UCSD-AML1 (cell line): ENCODE measurements at regions not wholly inside any gene's neighbourhood (a gene's known extent, or its start where the extent isn't known, plus 50 kb on each side); places are given as distances from the start of the nearest gene placed in this dataset.
"Not testable (repeated sequence)": the region's sequence is repeated elsewhere in the genome, so short reads cannot be mapped to it uniquely, and the experiment has no call there.

Source experiments
- DNase-seq: peaks from one replicate; lab custom pipeline; 2025; ENCODE audit not compliant: unreplicated experiment; lab: John Stamatoyannopoulos, UW

- DNase-seq, result no peak
Measured at GRCh38 chr10:36766415-36766810, 359.0 kb upstream of the ANKRD30A start.

GRCh38 chr10:36765782-36766414, 359.5 kb upstream of the ANKRD30A start:
- DNase-seq, result no peak

DNA sequence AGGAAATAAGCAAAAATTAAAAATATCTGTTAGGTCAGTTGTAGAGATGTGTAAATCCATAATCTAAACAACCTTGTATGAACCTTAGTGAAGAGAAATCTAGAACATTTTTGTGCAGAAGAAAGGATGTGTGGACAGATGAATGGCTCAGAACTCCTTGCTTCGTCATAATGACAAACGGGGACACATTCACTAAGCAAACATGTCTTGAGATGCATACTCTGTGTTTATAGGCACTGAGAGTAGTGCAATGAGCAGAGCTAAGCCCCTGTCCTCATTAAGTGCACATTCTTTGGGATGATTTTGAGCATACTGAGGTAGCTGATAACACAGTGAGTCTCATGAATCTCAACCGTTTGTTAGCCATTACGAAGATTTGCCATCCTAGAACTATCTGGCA, 360.6 kb upstream of the ANKRD30A start:
- no peak for DNase-seq

GRCh38 chr10:36761121-36761520, 364.3 kb upstream of the ANKRD30A start:
- DNase-seq, result no peak

GRCh38 chr10:36759141-36759805, 366.1 kb upstream of the ANKRD30A start:
- no peak for DNase-seq

GRCh38 chr10:36748128-36748871, 377.1 kb upstream of the ANKRD30A start:
- no peak for DNase-seq

- no peak for DNase-seq
Measured at GRCh38 chr10:36739884-36740445, 385.4 kb upstream of the ANKRD30A start.

DNA sequence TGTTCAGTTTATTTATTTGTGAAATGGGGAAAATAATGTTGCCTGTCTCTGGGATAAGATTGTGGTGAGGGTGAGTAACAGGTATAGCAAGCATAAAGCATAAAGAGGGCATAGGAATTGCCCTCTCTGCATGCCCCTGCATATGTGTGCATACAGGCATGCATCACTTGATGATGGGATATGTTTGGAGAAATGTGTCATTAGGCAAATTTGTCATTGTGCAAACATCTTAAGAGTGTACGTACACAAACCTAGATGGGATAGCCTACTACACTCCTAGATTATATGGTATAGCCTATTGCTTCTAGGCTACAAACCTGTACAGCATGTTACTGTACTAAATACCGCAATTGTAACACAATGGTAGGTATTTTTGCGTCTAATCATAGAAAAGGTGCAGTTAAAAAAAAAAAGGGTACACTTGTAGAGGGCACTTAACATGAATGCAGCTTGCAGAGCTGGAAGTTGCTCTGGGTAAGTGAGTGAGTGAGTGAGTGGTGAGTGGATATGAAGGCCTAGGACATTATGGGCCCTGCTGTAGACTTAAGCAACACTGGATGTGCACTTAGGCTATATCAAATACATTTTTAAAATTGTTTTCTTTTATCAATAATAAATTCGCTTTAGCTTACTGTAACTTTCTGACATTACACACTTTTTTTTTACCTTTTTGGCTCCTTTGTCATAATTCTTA, 386.5 kb upstream of the ANKRD30A start:
- no peak for DNase-seq

GRCh38 chr10:36736311-36736710, 389.1 kb upstream of the ANKRD30A start:
- DNase-seq, result no peak

- DNase-seq, result not testable (repeated sequence)
Measured at GRCh38 chr10:36734590-36734989, 390.8 kb upstream of the ANKRD30A start.

GRCh38 chr10:36730316-36730715, 395.1 kb upstream of the ANKRD30A start:
- DNase-seq, result no peak

DNA sequence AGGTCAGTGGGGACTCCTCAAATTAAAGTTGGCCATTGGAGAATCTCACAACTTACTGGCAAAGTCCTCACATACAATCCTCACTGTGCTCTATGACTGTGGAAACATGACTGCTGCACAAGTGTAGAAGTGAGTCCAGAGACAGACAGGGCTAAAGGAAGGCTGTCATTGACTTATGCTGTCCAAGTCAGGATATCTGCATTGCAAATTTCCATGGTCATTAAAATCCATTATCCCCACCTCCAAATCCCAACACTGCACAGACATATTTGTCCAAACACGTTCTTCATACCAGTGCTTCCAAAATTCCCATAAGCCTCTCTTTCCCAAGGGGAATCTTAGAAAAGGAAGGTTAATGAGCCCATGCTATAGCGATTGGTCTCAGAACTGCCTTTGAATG, 396.8 kb upstream of the ANKRD30A start:
- DNase-seq, result no peak

DNA sequence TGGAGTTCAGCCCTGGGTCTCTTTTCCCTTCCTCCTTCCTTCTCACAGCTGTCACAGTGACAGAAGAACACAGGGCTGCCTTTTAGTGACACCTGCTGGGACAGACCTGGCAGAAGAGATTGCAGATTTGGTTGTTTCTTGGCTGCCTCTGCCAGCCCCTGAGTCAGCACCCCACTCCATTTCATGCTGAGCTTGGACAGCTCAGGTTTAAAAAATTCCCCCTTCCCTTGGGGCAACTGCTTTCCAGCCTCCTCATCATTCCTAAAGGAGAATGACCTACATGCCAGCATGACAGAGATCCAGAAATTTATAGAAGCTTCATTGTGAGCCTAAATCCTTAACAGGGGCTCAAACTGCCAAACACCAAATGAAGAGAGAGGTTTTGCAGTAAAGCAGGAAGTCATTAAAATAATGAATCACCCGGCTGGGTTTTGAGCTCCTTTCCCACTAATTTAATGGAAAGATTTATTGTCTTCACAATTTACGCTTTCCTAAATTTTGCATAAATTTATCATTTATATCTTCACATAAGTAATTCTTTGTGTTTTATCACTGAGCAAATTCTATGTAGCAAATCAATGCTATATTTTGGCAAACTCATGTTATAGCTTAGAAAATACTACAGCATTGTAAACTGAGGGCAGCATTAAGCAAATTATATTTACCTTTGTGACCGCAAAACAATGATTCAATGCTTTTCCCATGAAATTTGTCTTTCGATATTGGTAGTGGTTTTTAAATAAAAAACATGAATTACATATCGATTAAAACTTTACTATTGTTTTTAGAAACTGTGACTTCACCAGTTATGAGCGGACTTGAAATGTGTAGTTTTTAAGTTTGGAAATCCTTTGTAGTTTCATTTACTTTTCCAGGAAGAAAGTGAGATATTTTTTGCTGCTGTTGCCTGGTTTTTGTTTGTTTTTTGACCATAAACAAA, 399.5 kb upstream of the ANKRD30A start:
- DNase-seq, result peak; percentile 9

GRCh38 chr10:36722777-36723176, 402.6 kb upstream of the ANKRD30A start:
- DNase-seq, result no peak

DNA sequence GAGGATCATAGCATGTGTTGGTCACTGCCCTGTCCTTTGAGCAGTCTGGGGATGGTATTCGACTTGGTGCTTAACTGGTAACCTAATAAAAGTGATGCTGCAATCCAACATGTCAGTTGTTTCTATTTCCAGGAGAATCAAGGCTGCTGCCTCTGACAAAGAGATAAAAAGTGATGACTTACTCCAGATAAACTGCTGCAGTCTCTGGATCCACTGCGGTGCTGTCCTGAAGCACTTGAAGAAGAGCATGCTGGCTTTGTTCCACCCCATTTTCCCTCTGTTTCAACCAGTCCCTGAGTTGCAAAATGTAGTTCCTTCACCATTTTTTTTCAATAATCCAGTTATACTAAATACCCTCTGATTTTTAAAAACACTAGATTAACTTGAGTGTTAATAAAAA, 403.5 kb upstream of the ANKRD30A start:
- DNase-seq, result no peak

DNA sequence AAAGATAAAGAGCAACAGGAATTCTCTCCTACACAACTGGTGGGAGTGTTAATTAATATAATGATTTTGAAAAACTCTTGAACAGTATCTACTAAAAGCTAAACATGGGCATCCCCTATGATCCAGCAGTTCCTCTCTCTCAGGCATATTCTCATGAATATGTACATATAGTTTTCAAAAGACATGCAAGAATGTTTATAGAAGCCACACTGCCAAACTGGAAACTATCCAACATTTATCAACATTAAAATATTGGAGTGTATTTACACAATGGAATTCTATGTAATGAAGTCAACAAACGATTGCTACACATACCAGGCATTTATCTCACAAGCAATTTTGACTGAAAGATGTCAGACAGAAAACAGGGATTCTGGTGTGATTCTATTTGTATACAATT, 404.5 kb upstream of the ANKRD30A start:
- no peak for DNase-seq

DNA sequence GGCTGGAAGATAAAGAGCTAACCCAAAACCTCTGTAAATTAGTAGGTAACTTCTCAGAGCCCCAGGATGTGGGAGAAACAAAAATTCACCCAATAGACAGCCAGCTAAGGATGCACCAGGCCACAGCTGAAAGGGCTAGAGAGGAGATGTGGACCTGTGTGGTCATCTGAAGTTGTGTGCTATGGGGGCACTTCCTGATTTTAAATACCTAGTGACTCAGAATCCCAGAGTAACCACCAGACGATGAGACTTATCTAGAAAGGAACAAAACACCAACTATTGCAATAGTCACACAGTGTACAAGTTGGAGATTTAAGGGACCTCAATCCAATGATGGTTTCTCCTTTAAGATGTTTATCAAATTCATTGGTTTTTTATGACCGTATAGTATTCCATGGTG, 408.3 kb upstream of the ANKRD30A start:
- no peak for DNase-seq

DNA sequence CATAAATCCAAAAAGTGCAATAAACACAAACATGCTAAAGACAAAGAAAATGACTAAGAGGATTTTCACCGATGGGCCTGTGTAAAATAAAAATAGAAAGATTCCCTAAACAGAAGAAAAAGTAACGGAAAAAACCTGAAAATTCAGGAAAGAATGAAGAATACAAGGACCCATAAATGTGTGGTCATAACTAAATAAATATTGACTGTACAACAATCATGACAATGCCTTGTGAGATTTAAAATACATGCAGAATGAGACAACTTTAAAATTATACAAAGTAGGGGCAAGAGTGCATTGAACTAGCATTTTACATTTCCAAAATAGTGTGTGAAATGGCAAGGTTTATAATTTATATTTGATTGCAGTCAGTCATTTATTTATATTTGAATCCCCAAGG, 409.1 kb upstream of the ANKRD30A start:
- DNase-seq, result no peak

- DNase-seq, result no peak
Measured at GRCh38 chr10:36712695-36713094, 412.7 kb upstream of the ANKRD30A start.

DNA sequence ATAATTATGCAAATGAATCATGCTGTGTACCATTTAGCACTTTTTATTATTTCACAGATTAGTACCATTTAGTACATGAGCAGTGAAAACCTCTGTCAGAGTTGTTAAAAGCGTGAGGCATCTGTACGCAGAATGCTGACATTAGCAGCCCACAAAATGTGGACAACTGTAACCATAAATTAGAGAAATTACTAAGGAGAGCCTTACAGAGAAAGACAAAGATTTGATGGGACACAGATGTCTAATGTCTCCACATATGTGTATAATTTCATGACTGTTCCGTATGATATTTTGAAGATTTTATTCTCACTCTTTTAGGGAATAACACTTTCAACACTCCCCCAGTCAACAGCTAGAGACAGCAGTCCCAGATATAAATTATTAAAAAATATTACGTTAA, 414.0 kb upstream of the ANKRD30A start:
- no peak for DNase-seq
